H7 (cell line): ENCODE measurements at regions not wholly inside any gene's neighbourhood (a gene's known extent, or its start where the extent isn't known, plus 50 kb on each side); places are given as distances from the start of the nearest gene placed in this dataset.

Experiments used
- DNase-seq: peaks from one replicate; pipeline ENCODE4 v3.0.0; 2012
- H3K27me3 ChIP-seq: 2 replicates; pipeline ENCODE4 v1.6.0; 2011; ENCODE audit warnings: mild to moderate bottlenecking, low read length; ENCODE audit not compliant: control insufficient read depth, insufficient read depth
- H3K36me3 ChIP-seq: replicated peaks from 2 replicates; pipeline ENCODE4 v1.5.1; 2011; ENCODE audit warnings: low read length; ENCODE audit not compliant: control insufficient read depth, insufficient read depth
- H3K4me3 ChIP-seq: 2 replicates; pipeline ENCODE4 v1.5.1; 2011; ENCODE audit warnings: low read depth, mild to moderate bottlenecking, control low read depth, low read length, moderate library complexity; ENCODE audit not compliant: insufficient read depth

DNA sequence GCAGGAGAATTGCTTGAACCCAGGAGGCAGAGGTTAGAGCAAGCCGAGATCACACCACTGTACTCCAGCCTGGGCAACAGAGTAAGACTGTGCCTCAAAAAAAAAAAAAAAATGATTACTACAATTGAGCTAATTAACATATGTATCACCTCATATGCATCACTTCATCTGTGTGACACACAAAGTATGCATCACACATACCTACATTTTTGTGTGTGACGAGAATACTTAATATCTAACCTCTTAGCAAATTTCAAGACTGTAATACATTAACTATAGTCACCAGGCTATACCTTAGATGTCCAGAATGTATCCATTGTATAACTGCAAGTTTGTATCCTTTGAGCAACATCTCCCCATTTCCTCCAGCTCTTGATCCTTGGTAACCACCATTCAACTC lies 214.2 kb upstream of the MON1B start:
- Histone ChIP-seq H3K27me3 (no peaks in the 10 kb centered on the region), H3K4me3 (no peak overlapping the region)
- DNase-seq: no peak

DNA sequence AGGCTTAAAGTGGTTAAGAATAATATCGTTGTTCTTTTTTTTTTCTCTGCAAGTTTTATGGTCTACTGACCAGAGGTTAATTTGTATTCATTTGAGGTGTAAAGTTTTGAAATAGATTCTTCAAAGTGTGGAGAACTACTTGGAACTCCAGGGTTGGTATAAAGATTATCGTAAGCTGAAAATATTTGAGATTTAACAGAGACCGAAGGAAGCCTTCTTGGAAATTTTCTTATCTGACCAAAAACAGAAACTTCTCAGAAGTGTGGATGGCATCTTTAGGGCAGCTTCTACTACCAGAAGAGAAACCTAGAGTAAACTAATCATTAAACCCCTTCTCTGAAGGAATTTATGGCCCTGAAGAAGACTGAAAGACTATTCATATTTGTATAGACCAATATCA lies 206.8 kb upstream of the MON1B start:
- H3K36me3 ChIP-seq: no peaks in the 10 kb centered on the region
- no peaks in the 10 kb centered on the region for H3K27me3 ChIP-seq
- no peak overlapping the region for H3K4me3 ChIP-seq
- DNase-seq: no peak

More for the DNA sequence above, 214.2 kb upstream of the MON1B start:
- no peaks in the 10 kb centered on the region for H3K36me3 ChIP-seq

GRCh38 chr16:76985392-76986045 lies 205.5 kb upstream of the MON1B start:
- DNase-seq: no peak
- Histone ChIP-seq H3K36me3 (no peaks in the 10 kb centered on the region), H3K27me3 (no peaks in the 10 kb centered on the region), H3K4me3 (no peak overlapping the region)

GRCh38 chr16:76988526-76988925 lies 202.5 kb upstream of the MON1B start:
- Histone ChIP-seq H3K36me3 (no peaks in the 10 kb centered on the region), H3K4me3 (no peak overlapping the region), H3K27me3 (no peaks in the 10 kb centered on the region)
- no peak for DNase-seq

- DNase-seq: no peak
- no peak overlapping the region for H3K4me3 ChIP-seq
- H3K27me3 ChIP-seq: no peaks in the 10 kb centered on the region
- no peaks in the 10 kb centered on the region for H3K36me3 ChIP-seq
These were observed 188.3 kb upstream of the MON1B start for GRCh38 chr16:77002644-77003043.

DNA sequence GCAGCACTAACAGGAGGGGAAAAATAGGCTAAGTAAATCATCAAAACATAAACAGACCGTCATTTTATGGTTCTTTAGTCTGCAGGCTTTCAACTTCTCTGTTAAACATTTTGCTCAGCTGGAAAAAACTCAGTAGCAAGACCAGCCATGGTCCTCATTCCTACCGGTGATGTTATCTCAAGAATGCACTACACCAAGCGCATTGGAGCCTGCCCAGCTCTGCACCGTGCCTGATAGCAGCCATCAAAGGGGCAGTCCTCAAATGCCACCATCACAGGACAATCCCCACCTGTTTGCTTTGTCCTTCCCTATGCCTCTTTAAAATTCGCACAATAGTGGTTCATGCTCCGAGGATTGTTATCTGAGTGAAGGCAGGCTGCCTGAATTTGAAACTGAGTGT lies 181.5 kb upstream of the MON1B start:
- no peaks in the 10 kb centered on the region for H3K36me3 ChIP-seq
- no peak overlapping the region for H3K4me3 ChIP-seq
- DNase-seq: no peak
- H3K27me3 ChIP-seq: no peaks in the 10 kb centered on the region

DNA sequence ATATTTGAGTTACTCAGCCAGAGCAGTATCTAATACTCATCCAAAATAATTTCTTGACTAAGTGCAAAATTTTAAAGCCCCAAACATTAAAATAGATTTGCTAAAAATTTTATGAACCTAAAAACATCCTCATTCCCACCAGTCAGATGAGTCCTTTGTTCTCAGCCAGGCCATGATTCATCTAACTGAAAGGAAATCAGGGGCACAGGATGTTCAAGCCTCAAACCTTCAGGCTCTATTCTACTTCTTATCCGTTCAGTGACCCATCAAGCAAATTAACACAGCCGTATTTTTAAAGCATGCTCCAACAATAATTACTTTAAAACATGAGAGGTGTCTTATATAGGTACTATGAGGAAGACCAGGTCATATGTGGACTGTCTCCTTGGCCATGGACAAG lies 176.5 kb upstream of the MON1B start:
- Histone ChIP-seq H3K4me3 (no peak overlapping the region), H3K36me3 (no peaks in the 10 kb centered on the region), H3K27me3 (no peaks in the 10 kb centered on the region)
- no peak for DNase-seq

DNA sequence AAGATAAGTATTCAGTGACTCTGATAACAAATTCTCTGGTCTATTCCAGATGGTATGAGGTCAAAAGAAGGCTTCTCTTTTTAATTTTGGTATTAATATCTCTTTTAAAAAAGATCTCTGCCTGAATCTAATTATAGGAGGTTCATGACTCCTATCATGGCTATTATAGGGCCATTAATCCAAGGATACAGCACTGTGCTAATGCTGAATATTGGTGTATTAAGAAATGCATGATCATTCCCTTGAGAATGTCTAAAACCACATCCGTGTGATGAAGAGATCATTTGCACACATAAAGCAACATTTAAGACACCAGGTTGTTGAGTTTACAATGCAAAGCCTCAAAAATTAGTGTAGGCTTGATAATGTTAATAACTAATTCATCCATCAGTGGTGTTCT lies 160.4 kb upstream of the MON1B start:
- H3K36me3 ChIP-seq: no peaks in the 10 kb centered on the region
- H3K27me3 ChIP-seq: no peaks in the 10 kb centered on the region
- DNase-seq: no peak
- H3K4me3 ChIP-seq: no peak overlapping the region

- Histone ChIP-seq H3K4me3 (no peak overlapping the region), H3K27me3 (no peaks in the 10 kb centered on the region), H3K36me3 (no peaks in the 10 kb centered on the region)
- no peak for DNase-seq
These were observed 157.5 kb upstream of the MON1B start for GRCh38 chr16:77033516-77033915.

DNA sequence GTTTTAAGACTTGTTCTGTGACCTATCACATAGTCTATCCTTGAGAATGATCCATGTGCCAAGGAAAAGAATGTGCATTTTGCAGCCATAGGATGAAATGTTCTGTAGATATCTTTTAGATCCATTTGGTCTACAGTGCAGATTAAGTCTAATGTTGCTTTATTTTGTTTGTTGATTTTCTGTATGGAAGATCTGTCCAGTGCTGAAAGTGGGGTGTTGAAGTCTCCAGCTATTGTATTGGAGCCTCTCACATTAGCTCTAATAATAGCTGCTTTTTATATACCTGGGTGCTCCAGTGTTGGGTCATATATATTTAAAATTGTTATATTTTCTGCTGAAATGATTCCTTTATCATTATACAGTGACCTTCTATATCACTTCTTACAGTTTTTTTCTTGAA lies 155.6 kb upstream of the MON1B start:
- Histone ChIP-seq H3K27me3 (no peaks in the 10 kb centered on the region), H3K36me3 (no peaks in the 10 kb centered on the region), H3K4me3 (no peak overlapping the region)
- no peak for DNase-seq

- H3K36me3 ChIP-seq: no peaks in the 10 kb centered on the region
- no peak for DNase-seq
- H3K27me3 ChIP-seq: no peaks in the 10 kb centered on the region
- H3K4me3 ChIP-seq: no peak overlapping the region
These were observed 153.2 kb upstream of the MON1B start for GRCh38 chr16:77037696-77038347.

DNA sequence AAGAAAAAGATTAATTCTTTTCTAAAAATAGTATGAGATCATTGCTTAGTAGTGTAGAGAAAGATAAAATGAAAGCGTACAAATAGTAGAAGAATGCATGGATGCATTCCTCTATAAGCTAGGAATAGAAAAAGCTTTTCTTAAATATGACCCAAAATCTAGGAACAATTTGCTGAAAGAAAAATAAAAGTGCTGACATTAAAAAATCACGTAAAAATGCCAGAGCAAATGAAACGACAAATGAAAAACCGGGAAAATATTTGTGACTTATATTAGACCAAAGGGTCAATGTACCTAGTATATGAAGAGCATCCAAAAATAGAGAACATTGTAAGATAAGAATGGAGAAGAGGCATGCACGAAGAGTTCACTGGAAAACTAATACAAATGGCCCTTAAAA lies 149.5 kb upstream of the MON1B start:
- Histone ChIP-seq H3K27me3 (no peaks in the 10 kb centered on the region), H3K36me3 (no peaks in the 10 kb centered on the region), H3K4me3 (no peak overlapping the region)
- DNase-seq: no peak

GRCh38 chr16:77043076-77043475 lies 147.9 kb upstream of the MON1B start:
- H3K27me3 ChIP-seq: no peaks in the 10 kb centered on the region
- no peak overlapping the region for H3K4me3 ChIP-seq
- peak; percentile 17 for DNase-seq
- H3K36me3 ChIP-seq: no peaks in the 10 kb centered on the region

DNA sequence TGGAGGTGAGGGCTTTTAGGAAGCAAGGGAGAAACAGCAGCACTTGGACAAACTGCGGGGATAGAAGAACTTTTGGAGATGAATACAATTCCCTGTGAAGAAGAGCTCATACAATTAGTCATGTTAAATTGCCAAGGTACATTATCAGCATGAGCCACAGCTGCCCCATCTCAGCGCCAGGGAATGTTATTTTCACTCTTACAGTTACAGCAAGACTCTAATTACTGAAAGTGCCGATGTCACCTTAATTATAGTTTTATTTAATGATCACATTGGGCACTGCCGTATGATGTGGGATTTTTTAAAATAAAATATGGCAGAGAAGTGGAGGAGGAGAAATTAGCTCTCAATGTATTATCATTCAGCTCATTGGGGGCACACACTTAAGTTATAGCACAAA lies 144.8 kb upstream of the MON1B start:
- Histone ChIP-seq H3K4me3 (no peak overlapping the region), H3K36me3 (no peaks in the 10 kb centered on the region), H3K27me3 (no peaks in the 10 kb centered on the region)
- no peak for DNase-seq

DNA sequence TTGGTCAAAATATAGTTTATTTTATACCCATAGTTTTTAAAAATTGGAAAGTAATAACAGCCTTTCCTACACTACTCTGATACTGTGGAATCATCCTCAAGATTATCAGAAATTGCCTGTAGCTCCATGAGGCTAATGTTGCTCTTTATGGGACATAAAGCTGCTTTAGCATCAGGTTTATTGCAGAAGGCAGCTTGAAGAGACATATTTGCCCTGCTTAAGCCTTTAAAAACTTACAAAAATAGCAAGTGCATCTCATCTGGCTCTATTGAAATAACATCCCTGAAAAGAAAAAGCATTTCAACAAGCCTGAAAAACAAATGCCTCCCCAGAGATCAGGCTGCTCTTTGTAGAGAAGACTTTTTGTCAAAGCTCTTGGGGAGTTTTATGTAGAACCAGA lies 142.9 kb upstream of the MON1B start:
- Histone ChIP-seq H3K27me3 (no peaks in the 10 kb centered on the region), H3K36me3 (no peaks in the 10 kb centered on the region), H3K4me3 (no peak overlapping the region)
- no peak for DNase-seq

GRCh38 chr16:77049577-77049976 lies 141.4 kb upstream of the MON1B start:
- no peaks in the 10 kb centered on the region for H3K36me3 ChIP-seq
- H3K4me3 ChIP-seq: no peak overlapping the region
- no peak for DNase-seq
- H3K27me3 ChIP-seq: no peaks in the 10 kb centered on the region
